ENCODE measurements at regions not wholly inside any gene's neighbourhood (a gene's known extent, or its start where the extent isn't known, plus 50 kb on each side); places are given as distances from the start of the nearest gene placed in this dataset.

DNA sequence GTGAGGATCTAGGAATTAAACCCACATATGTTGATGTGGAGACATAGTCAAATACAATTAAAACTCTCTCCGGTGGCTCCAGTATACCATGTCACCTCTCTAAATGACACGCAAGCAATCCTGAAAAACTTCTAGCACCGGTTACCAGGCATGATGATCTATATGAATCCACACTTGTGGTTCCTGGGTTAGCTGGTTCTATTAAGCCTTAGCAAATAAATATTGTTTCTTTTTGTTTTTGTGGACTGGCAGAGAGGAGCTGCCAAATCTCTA lies 104.8 kb downstream of the SEC61B start:
- TF ChIP-seq, protein P1, sequence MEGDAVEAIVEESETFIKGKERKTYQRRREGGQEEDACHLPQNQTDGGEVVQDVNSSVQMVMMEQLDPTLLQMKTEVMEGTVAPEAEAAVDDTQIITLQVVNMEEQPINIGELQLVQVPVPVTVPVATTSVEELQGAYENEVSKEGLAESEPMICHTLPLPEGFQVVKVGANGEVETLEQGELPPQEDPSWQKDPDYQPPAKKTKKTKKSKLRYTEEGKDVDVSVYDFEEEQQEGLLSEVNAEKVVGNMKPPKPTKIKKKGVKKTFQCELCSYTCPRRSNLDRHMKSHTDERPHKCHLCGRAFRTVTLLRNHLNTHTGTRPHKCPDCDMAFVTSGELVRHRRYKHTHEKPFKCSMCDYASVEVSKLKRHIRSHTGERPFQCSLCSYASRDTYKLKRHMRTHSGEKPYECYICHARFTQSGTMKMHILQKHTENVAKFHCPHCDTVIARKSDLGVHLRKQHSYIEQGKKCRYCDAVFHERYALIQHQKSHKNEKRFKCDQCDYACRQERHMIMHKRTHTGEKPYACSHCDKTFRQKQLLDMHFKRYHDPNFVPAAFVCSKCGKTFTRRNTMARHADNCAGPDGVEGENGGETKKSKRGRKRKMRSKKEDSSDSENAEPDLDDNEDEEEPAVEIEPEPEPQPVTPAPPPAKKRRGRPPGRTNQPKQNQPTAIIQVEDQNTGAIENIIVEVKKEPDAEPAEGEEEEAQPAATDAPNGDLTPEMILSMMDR (IDR thresholded peaks at IDR 0.05): no peak
- TF ChIP-seq POLR2A (IDR thresholded peaks at IDR 0.05): no peak
- Histone ChIP-seq H3K36me3 (no peaks in the 10 kb centered on the region), H3K27ac (no peak overlapping the region), H3K4me3 (no peak overlapping the region), H3K9me3 (no peaks in the 10 kb centered on the region), H3K27me3 (no peaks in the 10 kb centered on the region), H3K4me1 (peaks cover 0 to 8% (median 4%) of the 10 kb centered on the region in 3 donors)
- DNase-seq: no peak
- intact Hi-C loops (cut with DNase I): no loop called here
- 60 to 66% methylated on average over 3 of the region's 3 CpGs for WGBS, 2 donors

DNA sequence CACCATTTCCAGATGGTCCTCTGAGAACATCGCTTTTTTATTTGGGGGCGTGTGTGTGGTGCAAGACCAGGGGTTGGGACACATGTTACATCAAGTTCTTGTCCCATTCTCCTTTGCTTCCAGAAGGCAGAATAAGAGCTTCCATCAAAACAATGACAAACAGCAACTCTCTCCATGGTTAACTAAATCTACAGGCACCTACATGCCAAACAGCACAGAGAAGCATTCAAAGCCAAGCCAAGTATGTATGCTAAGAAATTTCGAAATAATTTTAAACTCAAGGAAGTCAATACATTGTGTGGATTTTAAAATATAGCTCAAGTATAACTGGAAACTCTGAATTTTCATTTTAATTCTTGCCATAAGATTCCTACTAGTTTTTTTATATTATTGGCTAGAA lies 105.6 kb downstream of the SEC61B start:
- Histone ChIP-seq H3K4me3 (no peak overlapping the region), H3K27ac (peak overlapping the region in 1 of 4 donors; percentile 6), H3K4me1 (peaks cover 0 to 8% (median 4%) of the 10 kb centered on the region in 3 donors), H3K36me3 (no peaks in the 10 kb centered on the region), H3K9me3 (no peaks in the 10 kb centered on the region), H3K27me3 (no peaks in the 10 kb centered on the region)
- no peak for TF ChIP-seq POLR2A (IDR thresholded peaks at IDR 0.05)
- TF ChIP-seq, protein P1 (IDR thresholded peaks at IDR 0.05): no peak
- WGBS, 2 donors: 31 to 45% methylated on average over 3 of the region's 3 CpGs
- DNase-seq: no peak
- intact Hi-C loops (cut with DNase I): no loop called here

DNA sequence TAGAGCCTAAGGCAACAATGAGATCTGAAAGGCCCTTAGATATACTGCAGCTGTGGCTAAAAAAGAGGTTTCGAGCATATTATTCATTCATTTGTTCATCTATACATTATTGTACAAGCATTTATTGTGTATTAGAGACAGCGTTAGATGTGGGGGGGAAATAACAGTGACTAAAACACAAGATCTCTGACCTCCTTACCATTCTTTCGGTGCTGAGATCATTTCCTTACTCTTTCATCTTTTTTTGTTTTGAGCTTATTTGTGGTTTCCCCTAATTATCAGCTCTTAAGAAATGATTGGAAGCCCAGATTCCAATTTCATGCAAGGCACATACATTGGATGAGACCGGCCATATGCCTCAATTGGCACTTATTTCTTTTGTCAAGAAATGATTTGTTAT lies 113.2 kb downstream of the SEC61B start:
- no peak for TF ChIP-seq POLR2A (IDR thresholded peaks at IDR 0.05)
- TF ChIP-seq, protein P1 (IDR thresholded peaks at IDR 0.05): no peak
- Histone ChIP-seq H3K9me3 (no peaks in the 10 kb centered on the region), H3K36me3 (no peaks in the 10 kb centered on the region), H3K27me3 (no peaks in the 10 kb centered on the region), H3K4me3 (no peak overlapping the region), H3K4me1 (no peaks in the 10 kb centered on the region), H3K27ac (no peak overlapping the region)
- intact Hi-C loops (cut with DNase I): no loop called here
- no peak for DNase-seq
- WGBS, 2 donors: 64% methylated on average over 4 of the region's 4 CpGs

DNA sequence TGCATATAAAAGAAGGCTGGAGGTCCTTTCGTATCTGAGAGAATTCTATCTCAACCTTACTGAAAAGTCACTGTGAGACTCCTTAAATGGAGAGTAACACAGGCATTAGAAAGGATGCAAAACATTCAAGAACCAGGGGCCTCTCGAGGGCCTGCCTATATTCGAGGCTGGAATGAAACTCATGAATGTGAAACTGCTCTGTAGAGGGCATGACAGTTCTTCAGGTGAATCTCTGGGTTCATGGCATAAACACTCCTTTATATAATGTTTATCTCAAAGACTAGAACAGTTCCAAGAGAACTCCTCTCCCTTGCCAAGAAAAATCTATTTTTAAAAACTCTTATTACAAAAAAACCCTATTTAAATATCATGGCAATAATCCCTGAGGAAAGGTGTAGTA lies 113.9 kb downstream of the SEC61B start:
- Histone ChIP-seq H3K9me3 (no peaks in the 10 kb centered on the region), H3K36me3 (no peaks in the 10 kb centered on the region), H3K4me1 (no peaks in the 10 kb centered on the region), H3K27me3 (no peaks in the 10 kb centered on the region), H3K27ac (no peak overlapping the region), H3K4me3 (no peak overlapping the region)
- TF ChIP-seq, protein P1 (IDR thresholded peaks at IDR 0.05): no peak
- no peak for TF ChIP-seq POLR2A (IDR thresholded peaks at IDR 0.05)
- intact Hi-C loops (cut with DNase I): no loop called here
- WGBS, 2 donors: 56 to 77% methylated on average over 3 of the region's 3 CpGs
- DNase-seq: no peak

DNA sequence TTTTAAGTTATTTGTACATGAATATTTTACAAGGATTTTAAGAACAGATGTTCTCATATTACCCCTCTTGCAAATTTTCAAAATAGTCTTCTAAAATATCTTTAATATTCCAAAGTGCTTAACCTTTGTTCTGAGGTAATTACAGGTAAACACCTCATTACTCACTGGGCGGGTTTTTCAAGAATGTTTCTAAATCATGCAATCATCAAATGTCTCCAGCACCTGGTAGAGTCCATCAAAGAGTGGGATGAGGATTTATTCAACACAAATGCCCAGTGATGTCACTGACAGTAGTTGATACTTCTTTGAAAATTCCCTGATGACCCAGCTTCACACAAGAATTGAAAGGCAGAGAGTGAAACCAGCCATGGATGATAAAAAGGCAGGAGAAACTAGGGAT lies 114.4 kb downstream of the SEC61B start:
- H3K27me3 ChIP-seq: no peaks in the 10 kb centered on the region
- TF ChIP-seq, protein P1 (IDR thresholded peaks at IDR 0.05): no peak
- no peak for TF ChIP-seq POLR2A (IDR thresholded peaks at IDR 0.05)
- H3K4me3 ChIP-seq: no peak overlapping the region
- H3K9me3 ChIP-seq: no peaks in the 10 kb centered on the region
- WGBS, 2 donors: 55 to 78% methylated on average over 1 of the region's 1 CpG
- DNase-seq: no peak
- intact Hi-C loops (cut with DNase I): no loop called here
- H3K27ac ChIP-seq: no peak overlapping the region
- no peaks in the 10 kb centered on the region for H3K4me1 ChIP-seq
- H3K36me3 ChIP-seq: no peaks in the 10 kb centered on the region
